ENCODE measurements at regions not wholly inside any gene's neighbourhood (a gene's known extent, or its start where the extent isn't known, plus 50 kb on each side); places are given as distances from the start of the nearest gene placed in this dataset.

DNA sequence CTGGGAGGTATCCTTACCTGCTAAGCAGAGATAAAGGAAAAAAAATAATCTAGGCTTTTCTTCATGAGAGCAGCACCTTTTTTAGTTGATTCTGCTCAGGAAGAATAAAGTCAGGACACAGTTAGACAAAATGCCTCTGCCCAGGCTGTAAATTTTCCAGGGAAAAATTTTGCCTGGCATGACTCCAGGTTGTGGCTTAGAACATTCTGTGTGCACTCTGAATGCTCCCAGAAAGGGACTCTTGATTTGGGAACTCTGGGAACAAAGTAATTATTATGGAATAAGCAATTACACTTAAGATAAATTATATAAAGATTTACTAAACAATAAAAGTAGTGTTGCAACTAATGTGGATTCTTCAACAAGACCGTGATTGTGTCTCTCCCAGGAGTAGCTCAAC is 826.2 kb upstream of the TENM3 start:
- Histone ChIP-seq H3K36me3 (no peaks in the 10 kb centered on the region), H3K4me1 (no peaks in the 10 kb centered on the region), H3K4me3 (no peak overlapping the region), H3K9me3 (no peaks in the 10 kb centered on the region), H3K27me3 (no peaks in the 10 kb centered on the region), H3K27ac (no peak overlapping the region)
- ATAC-seq (no peak), DNase-seq (no peak)
- intact Hi-C loops (cut with DNase I), result no loop called here
- TF ChIP-seq CTCF (IDR thresholded peaks at IDR 0.05), result no peak

- Histone ChIP-seq H3K4me1 (no peaks in the 10 kb centered on the region), H3K4me3 (no peak overlapping the region), H3K36me3 (no peaks in the 10 kb centered on the region), H3K9me3 (no peaks in the 10 kb centered on the region), H3K27me3 (no peaks in the 10 kb centered on the region), H3K27ac (no peak overlapping the region)
- DNase-seq (no peak), ATAC-seq (no peak)
- no peak for TF ChIP-seq CTCF (IDR thresholded peaks at IDR 0.05)
- intact Hi-C loops (cut with DNase I), result no loop called here
Observed at GRCh38 chr4:181418496-181418895, 824.7 kb upstream of the TENM3 start.

DNA sequence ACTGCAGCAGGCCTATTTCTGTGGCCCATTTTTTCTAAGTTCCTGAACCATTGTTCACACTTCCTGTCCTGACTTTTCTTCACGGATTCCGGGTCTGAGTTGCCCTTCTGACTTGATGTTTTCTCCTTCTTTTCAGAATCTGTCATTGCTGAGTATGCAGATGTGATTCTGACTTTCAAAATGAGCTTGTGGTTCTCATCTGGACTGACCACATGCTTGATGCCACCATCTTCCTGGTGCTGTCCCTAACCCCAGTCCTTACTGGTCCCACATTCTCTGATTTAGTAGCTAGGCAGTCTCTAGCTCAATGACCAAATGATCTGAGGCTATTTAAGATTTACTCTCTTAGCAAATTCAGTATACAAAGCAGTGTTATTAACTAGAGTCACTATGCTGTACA is 822.3 kb upstream of the TENM3 start:
- no peaks in the 10 kb centered on the region for H3K9me3 ChIP-seq
- ATAC-seq (no peak), DNase-seq (no peak)
- no peaks in the 10 kb centered on the region for H3K27me3 ChIP-seq
- intact Hi-C loops (cut with DNase I), result no loop called here
- H3K36me3 ChIP-seq, result no peaks in the 10 kb centered on the region
- H3K4me1 ChIP-seq, result no peaks in the 10 kb centered on the region
- no peak overlapping the region for H3K27ac ChIP-seq
- no peak overlapping the region for H3K4me3 ChIP-seq
- TF ChIP-seq CTCF (IDR thresholded peaks at IDR 0.05), result no peak

- no peak overlapping the region for H3K27ac ChIP-seq
- no peak overlapping the region for H3K4me3 ChIP-seq
- TF ChIP-seq CTCF (IDR thresholded peaks at IDR 0.05), result no peak
- H3K36me3 ChIP-seq, result no peaks in the 10 kb centered on the region
- no peaks in the 10 kb centered on the region for H3K27me3 ChIP-seq
- intact Hi-C loops (cut with DNase I), result no loop called here
- no peaks in the 10 kb centered on the region for H3K9me3 ChIP-seq
- ATAC-seq (no peak), DNase-seq (no peak)
- no peaks in the 10 kb centered on the region for H3K4me1 ChIP-seq
Observed at GRCh38 chr4:181424362-181425016, 818.7 kb upstream of the TENM3 start.

- no peaks in the 10 kb centered on the region for H3K9me3 ChIP-seq
- intact Hi-C loops (cut with DNase I), result no loop called here
- H3K36me3 ChIP-seq, result no peaks in the 10 kb centered on the region
- DNase-seq (no peak), ATAC-seq (no peak)
- no peak overlapping the region for H3K27ac ChIP-seq
- H3K27me3 ChIP-seq, result no peaks in the 10 kb centered on the region
- TF ChIP-seq CTCF (IDR thresholded peaks at IDR 0.05), result no peak
- no peak overlapping the region for H3K4me3 ChIP-seq
- H3K4me1 ChIP-seq, result no peaks in the 10 kb centered on the region
Observed at GRCh38 chr4:181427076-181427475, 816.1 kb upstream of the TENM3 start.

GRCh38 chr4:181431006-181431405 is 812.2 kb upstream of the TENM3 start:
- H3K4me1 ChIP-seq, result no peaks in the 10 kb centered on the region
- no peak overlapping the region for H3K4me3 ChIP-seq
- intact Hi-C loops (cut with DNase I), result no loop called here
- no peaks in the 10 kb centered on the region for H3K9me3 ChIP-seq
- H3K27me3 ChIP-seq, result no peaks in the 10 kb centered on the region
- DNase-seq (no peak), ATAC-seq (no peak)
- TF ChIP-seq CTCF (IDR thresholded peaks at IDR 0.05), result no peak
- no peaks in the 10 kb centered on the region for H3K36me3 ChIP-seq
- H3K27ac ChIP-seq, result no peak overlapping the region
